ENCODE measurements at regions not wholly inside any gene's neighbourhood (a gene's known extent, or its start where the extent isn't known, plus 50 kb on each side); places are given as distances from the start of the nearest gene placed in this dataset.

GRCh38 chr3:152209060-152209459 is 59.7 kb upstream of the MBNL1 start:
- DNase-seq (ENCODE audit: low read depth, low spot score) (no peak), ATAC-seq (no peak)
- H2AFZ ChIP-seq (ENCODE audit: low read depth, low read length, poor library complexity, severe bottlenecking) = no peak overlapping the region
- ChIA-PET POLR2A (no interaction called here), RAD21 (ENCODE audit: low non-redundant PET in 1 of 2, low total read pairs in 2 of 2, uncharacterized antibody in 2 of 2, unreplicated experiment in 2 of 2) (no interaction called here), CTCF (no interaction called here)
- no peaks in the 10 kb centered on the region for H3K79me2 ChIP-seq (ENCODE audit: insufficient read depth, low read length)
- intact Hi-C loops (cut with micrococcal nuclease) = no loop called here
- H3K9ac ChIP-seq (ENCODE audit: low read length) = no peak overlapping the region
- no peak overlapping the region for H3K27ac ChIP-seq (ENCODE audit: low read depth, low read length)
- no peaks in the 10 kb centered on the region for H3K9me2 ChIP-seq (ENCODE audit: insufficient read depth)
- H3K9me3 ChIP-seq (ENCODE audit: control insufficient read depth in 1 of 2, insufficient read depth in 1 of 2, low read depth in 1 of 2, low read length in 2 of 2) = no peaks in the 10 kb centered on the region
- no TSS peak for BruUV-seq (replicated peaks)
- no peaks in the 10 kb centered on the region for H4K20me1 ChIP-seq (ENCODE audit: insufficient read depth)
- no peak for TF ChIP-seq EZH2 (IDR thresholded peaks at IDR 0.05)
- no peak overlapping the region for H3K4me2 ChIP-seq (ENCODE audit: low read length)
- no peak overlapping the region for H3K4me3 ChIP-seq (replicated peaks in 1 of 2; ENCODE audit: low read depth in 1 of 2, low read length in 2 of 2)
- H3K4me1 ChIP-seq (ENCODE audit: control insufficient read depth in 1 of 2, insufficient read depth in 2 of 2, low read length in 2 of 2) = peaks cover 0 to 5% of the 10 kb centered on the region in 2 experiments; a peak in 1 of 4 replicates
- no peaks in the 10 kb centered on the region for H3K27me3 ChIP-seq (ENCODE audit: insufficient read depth, low read length)
- no peaks in the 10 kb centered on the region for H3K36me3 ChIP-seq (ENCODE audit: control insufficient read depth in 1 of 2, insufficient read depth in 2 of 2, low read length in 2 of 2)

- ChIA-PET POLR2A (no interaction called here), RAD21 (ENCODE audit: low non-redundant PET in 1 of 2, low total read pairs in 2 of 2, uncharacterized antibody in 2 of 2, unreplicated experiment in 2 of 2) (no interaction called here), CTCF (no interaction called here)
- Histone ChIP-seq H3K79me2 (ENCODE audit: insufficient read depth, low read length) (no peaks in the 10 kb centered on the region), H3K36me3 (ENCODE audit: control insufficient read depth in 1 of 2, insufficient read depth in 2 of 2, low read length in 2 of 2) (no peaks in the 10 kb centered on the region), H3K27ac (ENCODE audit: low read depth, low read length) (no peak overlapping the region), H3K9me2 (ENCODE audit: insufficient read depth) (no peaks in the 10 kb centered on the region), H3K4me3 (replicated peaks in 1 of 2; ENCODE audit: low read depth in 1 of 2, low read length in 2 of 2) (no peak overlapping the region), H3K27me3 (ENCODE audit: insufficient read depth, low read length) (no peaks in the 10 kb centered on the region), H3K4me2 (ENCODE audit: low read length) (no peak overlapping the region), H3K4me1 (ENCODE audit: control insufficient read depth in 1 of 2, insufficient read depth in 2 of 2, low read length in 2 of 2) (peaks cover 0 to 5% of the 10 kb centered on the region in 2 experiments; a peak in 1 of 4 replicates), H3K9me3 (ENCODE audit: control insufficient read depth in 1 of 2, insufficient read depth in 1 of 2, low read depth in 1 of 2, low read length in 2 of 2) (no peaks in the 10 kb centered on the region), H3K9ac (ENCODE audit: low read length) (no peak overlapping the region), H2AFZ (ENCODE audit: low read depth, low read length, poor library complexity, severe bottlenecking) (no peak overlapping the region), H4K20me1 (ENCODE audit: insufficient read depth) (no peaks in the 10 kb centered on the region)
- intact Hi-C loops (cut with micrococcal nuclease) = no loop called here
- ATAC-seq = no peak
- no TSS peak for BruUV-seq (replicated peaks)
- TF ChIP-seq POLR2AphosphoS5 (IDR thresholded peaks at IDR 0.05; ENCODE audit: low read depth, low read length) (no peak), ZFX (IDR thresholded peaks at IDR 0.05) (no peak), SRF (IDR thresholded peaks at IDR 0.05; ENCODE audit: low read depth) (no peak), CEBPB (IDR thresholded peaks at IDR 0.05; ENCODE audit: low read depth) (no peak), EGR1 (IDR thresholded peaks at IDR 0.05; ENCODE audit: low read depth) (no peak)
- no peak for DNase-seq (ENCODE audit: low read depth, low spot score)
These were observed 59.0 kb upstream of the MBNL1 start for GRCh38 chr3:152209776-152210175.

All from HCT116 (cell line).